SK-N-MC (cell line): ENCODE measurements at regions not wholly inside any gene's neighbourhood (a gene's known extent, or its start where the extent isn't known, plus 50 kb on each side); places are given as distances from the start of the nearest gene placed in this dataset.

Experiments used
- DNase-seq: peaks from one replicate; pipeline ENCODE4 v3.0.0-alpha.2; 2011; ENCODE audit warnings: low read depth, low spot score
- H3K27ac ChIP-seq: fragments of 200-600 bp; sonication (generic); 2 replicates; pipeline ENCODE4 v1.5.1; 2016; ENCODE audit warnings: mixed run types
- H3K36me3 ChIP-seq: fragments of 200-600 bp; sonication (generic); 2 replicates; pipeline ENCODE4 v1.6.1; 2017; ENCODE audit warnings: antibody characterized with exemption, low read length, mixed read lengths; ENCODE audit not compliant: insufficient read depth
- H3K4me3 ChIP-seq: fragments of 200-600 bp; sonication (generic); 2 replicates; pipeline ENCODE4 v1.5.1; 2016
- H3K9ac ChIP-seq: fragments of 200-600 bp; sonication (generic); 2 replicates; pipeline ENCODE4 v1.8.0; 2017; ENCODE audit warnings: mixed run types, mixed read lengths; ENCODE audit not compliant: insufficient read length
- H3K9me3 ChIP-seq: fragments of 200-600 bp; sonication (generic); 2 replicates; pipeline ENCODE4 v1.6.1; 2017; ENCODE audit warnings: low read depth, mild to moderate bottlenecking, antibody characterized with exemption, low read length, moderate library complexity, mixed read lengths
- EZH2 ChIP-seq: fragments of 200-600 bp; sonication (generic); IDR thresholded peaks from one replicate; pipeline ENCODE4 v1.6.1; 2017; ENCODE audit warnings: antibody characterized with exemption
- FOXP2 ChIP-seq: optimal IDR thresholded peaks from 2 replicates; pipeline ENCODE3; 2011; ENCODE audit warnings: mild to moderate bottlenecking, moderate library complexity; ENCODE audit not compliant: insufficient read depth; ENCODE audit errors: extremely low read length, control extremely low read depth
- POLR2AphosphoS5 ChIP-seq: IDR thresholded peaks from 2 replicates; pipeline ENCODE4 v1.6.1; 2012; ENCODE audit warnings: mild to moderate bottlenecking, low read depth, low read length, borderline replicate concordance

DNA sequence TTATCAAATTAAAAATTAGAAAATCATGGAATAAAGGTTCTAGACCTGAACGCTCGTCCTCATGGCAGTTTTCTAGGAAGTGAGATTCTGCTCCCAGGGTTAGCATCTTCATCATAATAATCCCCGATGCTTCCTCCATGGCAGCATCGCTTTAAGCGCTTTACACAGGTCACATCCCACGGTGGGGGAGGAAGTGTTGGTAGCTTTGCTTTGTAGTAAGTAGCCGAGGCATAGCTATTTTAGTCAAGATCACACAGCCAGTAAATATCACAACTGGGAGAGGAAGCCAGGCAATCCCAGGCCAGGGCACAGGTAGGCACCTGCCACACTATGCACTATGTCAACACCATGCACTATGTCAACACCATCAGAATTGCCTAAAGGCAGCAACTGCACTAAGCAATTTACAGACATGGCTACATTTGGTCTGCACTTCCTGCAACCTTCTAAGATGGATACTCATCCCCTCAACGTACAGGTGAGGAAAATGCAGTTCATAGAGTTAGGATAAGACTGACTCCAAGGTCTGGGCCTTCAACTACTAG, 205.5 kb downstream of the FBXO15 start:
- H3K9me3 ChIP-seq = no peaks in the 10 kb centered on the region
- no peak for DNase-seq
- TF ChIP-seq POLR2AphosphoS5 (no peak), FOXP2 (no peak), EZH2 (no peak)
- no peak overlapping the region for H3K4me3 ChIP-seq
- H3K36me3 ChIP-seq = no peaks in the 10 kb centered on the region
- H3K27ac ChIP-seq = no peak overlapping the region
- H3K9ac ChIP-seq = no peak overlapping the region

DNA sequence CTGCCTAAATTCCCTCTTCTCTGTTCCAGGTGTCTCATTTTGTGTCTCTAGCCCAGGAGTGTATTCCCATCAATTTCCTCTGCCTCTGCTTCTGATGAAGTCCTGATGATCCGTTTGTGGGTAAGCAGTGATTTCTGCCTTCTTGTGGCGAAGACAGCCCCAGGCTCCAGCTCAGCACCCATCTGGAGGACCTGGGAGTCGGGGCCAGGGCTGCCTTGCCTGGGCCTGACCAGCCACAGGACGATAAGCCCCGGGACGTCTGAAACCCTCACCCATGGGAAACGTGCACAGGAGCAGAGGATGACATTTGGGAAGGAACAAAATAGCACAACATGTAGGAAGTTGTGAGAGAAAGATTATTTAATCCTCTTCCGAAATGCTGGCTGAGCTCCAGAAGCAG, 206.9 kb downstream of the FBXO15 start:
- Histone ChIP-seq H3K9ac (no peak overlapping the region), H3K27ac (no peak overlapping the region), H3K9me3 (no peaks in the 10 kb centered on the region), H3K4me3 (peak overlapping the region; percentile 40), H3K36me3 (no peaks in the 10 kb centered on the region)
- DNase-seq = no peak
- TF ChIP-seq FOXP2 (no peak), POLR2AphosphoS5 (no peak), EZH2 (no peak)

DNA sequence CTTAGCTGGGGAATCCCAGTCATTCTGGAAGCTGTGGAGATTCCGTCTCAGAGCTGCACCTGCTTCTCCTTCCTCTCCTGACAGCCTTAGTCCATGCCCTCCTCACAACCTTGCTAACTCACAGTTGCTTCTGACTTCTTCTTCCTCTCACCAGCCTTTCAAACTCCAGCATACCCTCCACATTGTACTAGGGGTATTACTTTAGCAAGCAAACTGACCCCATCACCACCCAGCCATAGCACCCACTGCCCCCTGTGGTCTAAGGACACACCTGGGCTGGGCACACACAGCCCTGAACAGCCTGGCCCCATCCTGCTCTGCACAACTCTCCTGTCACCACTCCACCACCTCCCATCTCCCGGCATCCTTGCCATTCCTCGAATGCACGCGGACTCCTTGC, 208.2 kb downstream of the FBXO15 start:
- no peak for DNase-seq
- no peak overlapping the region for H3K4me3 ChIP-seq
- TF ChIP-seq FOXP2 (no peak), EZH2 (no peak), POLR2AphosphoS5 (no peak)
- no peaks in the 10 kb centered on the region for H3K9me3 ChIP-seq
- H3K9ac ChIP-seq = no peak overlapping the region
- H3K36me3 ChIP-seq = no peaks in the 10 kb centered on the region
- no peak overlapping the region for H3K27ac ChIP-seq

DNA sequence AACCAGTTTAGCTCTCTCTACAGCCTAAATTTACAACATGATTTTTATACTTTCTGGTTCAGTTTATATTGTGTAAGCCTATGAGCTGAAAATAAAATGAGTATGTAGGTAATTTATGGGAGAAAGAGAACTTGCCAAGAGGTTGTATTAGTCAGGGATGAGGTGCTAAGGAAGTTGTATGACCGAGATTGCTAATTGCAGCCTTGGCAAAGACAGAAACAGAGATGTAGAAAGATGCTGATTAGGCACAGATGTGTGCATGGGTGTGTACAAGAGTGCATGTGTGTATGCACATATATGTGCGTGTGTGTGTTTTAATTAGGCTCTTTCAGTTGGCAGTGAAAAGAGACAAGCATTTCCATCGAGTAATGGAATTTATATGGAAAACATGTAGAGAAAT, 213.9 kb downstream of the FBXO15 start:
- no peaks in the 10 kb centered on the region for H3K9me3 ChIP-seq

DNA sequence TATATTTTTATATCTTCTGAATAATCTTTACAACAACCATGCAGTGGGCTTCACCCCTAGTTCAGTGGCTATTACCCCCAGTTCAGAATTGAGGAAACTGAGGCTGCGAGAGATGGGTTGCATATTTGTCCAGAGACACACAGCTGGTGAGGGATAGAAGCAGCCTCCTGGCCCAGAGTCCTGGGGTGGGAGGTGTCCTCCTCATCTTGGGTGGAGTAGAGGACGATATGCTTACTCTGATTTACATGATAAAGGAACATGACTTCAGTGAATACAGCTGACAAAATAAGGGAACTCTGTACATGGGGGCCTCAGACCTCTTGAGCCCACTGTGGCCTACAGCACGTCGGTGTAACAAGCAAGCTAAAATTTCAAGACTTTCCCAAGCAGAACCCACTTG, 214.7 kb downstream of the FBXO15 start:
- no peak overlapping the region for H3K9ac ChIP-seq
- no peak for DNase-seq
- TF ChIP-seq FOXP2 = no peak
- no peak for TF ChIP-seq POLR2AphosphoS5
- TF ChIP-seq EZH2 = no peak

More for the DNA sequence above, 213.9 kb downstream of the FBXO15 start:
- H3K27ac ChIP-seq = no peak overlapping the region
- no peak for TF ChIP-seq FOXP2
- no peak for TF ChIP-seq POLR2AphosphoS5
- no peak for TF ChIP-seq EZH2
- DNase-seq = no peak
- no peak overlapping the region for H3K9ac ChIP-seq
- H3K36me3 ChIP-seq = no peaks in the 10 kb centered on the region
- no peak overlapping the region for H3K4me3 ChIP-seq

DNA sequence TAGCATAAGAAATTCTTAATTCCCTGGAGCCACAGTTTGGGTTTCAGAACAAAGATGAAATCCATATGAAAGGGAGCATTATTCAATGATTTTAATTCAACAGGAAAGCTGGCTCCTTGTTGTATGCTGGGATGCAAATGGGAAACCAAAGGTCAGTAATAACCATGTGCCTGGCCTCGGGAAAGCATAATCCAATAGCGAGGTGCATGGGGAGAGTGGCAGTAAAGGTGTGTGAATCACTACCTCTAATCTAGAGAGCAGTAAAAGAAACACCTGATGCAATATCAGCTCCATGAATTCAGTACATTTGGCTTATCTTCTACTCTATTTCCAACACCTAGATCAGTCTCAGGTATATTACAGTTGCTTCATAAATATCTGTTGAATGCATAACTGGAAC, 220.1 kb downstream of the FBXO15 start:
- no peak for TF ChIP-seq FOXP2
- TF ChIP-seq EZH2 = no peak
- TF ChIP-seq POLR2AphosphoS5 = no peak
- no peak overlapping the region for H3K9ac ChIP-seq
- no peaks in the 10 kb centered on the region for H3K9me3 ChIP-seq
- no peak overlapping the region for H3K27ac ChIP-seq
- H3K4me3 ChIP-seq = no peak overlapping the region
- no peaks in the 10 kb centered on the region for H3K36me3 ChIP-seq
- DNase-seq = no peak

More for the DNA sequence above, 214.7 kb downstream of the FBXO15 start:
- Histone ChIP-seq H3K36me3 (no peaks in the 10 kb centered on the region), H3K4me3 (no peak overlapping the region), H3K9me3 (no peaks in the 10 kb centered on the region), H3K27ac (no peak overlapping the region)

DNA sequence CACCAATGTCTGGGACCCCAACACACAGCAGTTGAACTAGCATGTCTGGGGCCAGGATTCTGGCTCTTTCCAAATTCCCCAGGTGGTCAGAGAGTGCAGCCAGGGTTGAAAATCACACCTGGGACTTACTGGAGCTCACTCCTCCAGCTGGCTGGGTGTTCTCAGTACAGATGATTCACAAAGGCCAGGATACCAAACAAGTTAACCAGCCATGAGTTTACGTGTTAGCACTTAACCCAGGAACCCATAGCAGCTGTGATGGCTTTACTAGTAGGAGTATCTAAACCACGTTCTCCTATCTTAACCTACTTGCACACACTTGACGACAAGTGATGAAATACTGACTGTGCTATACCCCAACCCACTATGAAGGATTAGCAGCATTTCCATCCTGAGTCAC, 222.8 kb downstream of the FBXO15 start:
- H3K27ac ChIP-seq = no peak overlapping the region
- TF ChIP-seq EZH2 = no peak
- TF ChIP-seq POLR2AphosphoS5 = no peak
- TF ChIP-seq FOXP2 = no peak
- H3K9me3 ChIP-seq = no peaks in the 10 kb centered on the region
- H3K36me3 ChIP-seq = no peaks in the 10 kb centered on the region
- no peak overlapping the region for H3K4me3 ChIP-seq
- H3K9ac ChIP-seq = no peak overlapping the region
- DNase-seq = no peak

DNA sequence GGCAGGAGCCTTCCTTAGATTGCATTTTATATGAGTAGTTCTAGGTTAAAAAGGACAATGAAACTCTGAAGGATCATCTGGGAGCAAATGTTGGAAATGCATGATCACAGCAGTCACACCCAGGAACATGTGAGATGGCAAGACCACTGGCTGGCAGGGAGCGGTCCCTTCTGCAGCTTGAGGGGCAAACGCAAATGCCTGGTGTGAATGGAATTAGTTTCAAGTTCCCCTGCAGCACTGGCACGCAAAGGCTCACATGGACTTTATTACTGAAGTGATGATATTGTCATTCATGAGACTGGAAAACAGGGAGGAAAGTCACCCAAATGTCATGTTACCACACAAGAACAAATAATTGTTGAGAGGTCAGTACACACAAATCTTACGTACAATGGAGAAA, 223.3 kb downstream of the FBXO15 start:
- Histone ChIP-seq H3K4me3 (no peak overlapping the region), H3K27ac (no peak overlapping the region), H3K9ac (no peak overlapping the region), H3K36me3 (no peaks in the 10 kb centered on the region), H3K9me3 (no peaks in the 10 kb centered on the region)
- no peak for DNase-seq
- TF ChIP-seq POLR2AphosphoS5 (no peak), EZH2 (no peak), FOXP2 (no peak)

DNA sequence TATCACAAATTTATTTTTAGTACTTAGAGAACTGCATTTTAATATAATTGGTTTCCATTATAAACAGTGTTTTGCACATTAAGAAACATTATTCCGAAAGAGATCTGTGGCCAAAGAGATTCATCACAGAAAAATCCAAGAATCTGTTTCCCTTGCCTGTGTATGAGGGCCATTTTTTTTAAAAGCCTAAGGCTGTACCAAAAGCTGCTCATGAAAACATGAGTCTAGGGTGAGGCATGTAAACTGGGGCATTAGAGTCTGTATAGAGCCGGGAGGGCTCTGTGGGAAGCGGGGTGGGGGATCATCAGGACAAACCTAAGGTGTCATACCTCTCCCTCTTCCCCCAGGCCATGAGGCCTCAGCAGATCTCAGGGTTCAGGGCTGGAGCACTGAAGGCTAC, 223.8 kb downstream of the FBXO15 start:
- Histone ChIP-seq H3K9ac (no peak overlapping the region), H3K9me3 (no peaks in the 10 kb centered on the region), H3K4me3 (no peak overlapping the region), H3K27ac (no peak overlapping the region), H3K36me3 (no peaks in the 10 kb centered on the region)
- DNase-seq = no peak
- TF ChIP-seq FOXP2 = no peak
- TF ChIP-seq EZH2 = no peak
- TF ChIP-seq POLR2AphosphoS5 = no peak
